ENCODE measurements at regions not wholly inside any gene's neighbourhood (a gene's known extent, or its start where the extent isn't known, plus 50 kb on each side); places are given as distances from the start of the nearest gene placed in this dataset.

- TF ChIP-seq, protein P1, sequence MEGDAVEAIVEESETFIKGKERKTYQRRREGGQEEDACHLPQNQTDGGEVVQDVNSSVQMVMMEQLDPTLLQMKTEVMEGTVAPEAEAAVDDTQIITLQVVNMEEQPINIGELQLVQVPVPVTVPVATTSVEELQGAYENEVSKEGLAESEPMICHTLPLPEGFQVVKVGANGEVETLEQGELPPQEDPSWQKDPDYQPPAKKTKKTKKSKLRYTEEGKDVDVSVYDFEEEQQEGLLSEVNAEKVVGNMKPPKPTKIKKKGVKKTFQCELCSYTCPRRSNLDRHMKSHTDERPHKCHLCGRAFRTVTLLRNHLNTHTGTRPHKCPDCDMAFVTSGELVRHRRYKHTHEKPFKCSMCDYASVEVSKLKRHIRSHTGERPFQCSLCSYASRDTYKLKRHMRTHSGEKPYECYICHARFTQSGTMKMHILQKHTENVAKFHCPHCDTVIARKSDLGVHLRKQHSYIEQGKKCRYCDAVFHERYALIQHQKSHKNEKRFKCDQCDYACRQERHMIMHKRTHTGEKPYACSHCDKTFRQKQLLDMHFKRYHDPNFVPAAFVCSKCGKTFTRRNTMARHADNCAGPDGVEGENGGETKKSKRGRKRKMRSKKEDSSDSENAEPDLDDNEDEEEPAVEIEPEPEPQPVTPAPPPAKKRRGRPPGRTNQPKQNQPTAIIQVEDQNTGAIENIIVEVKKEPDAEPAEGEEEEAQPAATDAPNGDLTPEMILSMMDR (IDR thresholded peaks at IDR 0.05; ENCODE audit: borderline replicate concordance, extremely low read depth, low read length, poor library complexity, severe bottlenecking): no peak
- no peak for TF ChIP-seq EZH2 (IDR thresholded peaks at IDR 0.05; ENCODE audit: borderline replicate concordance, low read depth, low read length, severe bottlenecking)
Measured at GRCh38 chr5:145316282-145316681, 518.9 kb downstream of the PRELID2 start.
